Hematopoietic multipotent progenitor cell treated with erythropoietin and hydrocortisone succinate and interleukin-3 and kit ligand, for 8 days (in vitro differentiated cells): ENCODE measurements at regions not wholly inside any gene's neighbourhood (a gene's known extent, or its start where the extent isn't known, plus 50 kb on each side); places are given as distances from the start of the nearest gene placed in this dataset.

Source experiments
- DNase-seq: peaks from one replicate; pipeline ENCODE4 v3.0.0-alpha.2; 2015

DNA sequence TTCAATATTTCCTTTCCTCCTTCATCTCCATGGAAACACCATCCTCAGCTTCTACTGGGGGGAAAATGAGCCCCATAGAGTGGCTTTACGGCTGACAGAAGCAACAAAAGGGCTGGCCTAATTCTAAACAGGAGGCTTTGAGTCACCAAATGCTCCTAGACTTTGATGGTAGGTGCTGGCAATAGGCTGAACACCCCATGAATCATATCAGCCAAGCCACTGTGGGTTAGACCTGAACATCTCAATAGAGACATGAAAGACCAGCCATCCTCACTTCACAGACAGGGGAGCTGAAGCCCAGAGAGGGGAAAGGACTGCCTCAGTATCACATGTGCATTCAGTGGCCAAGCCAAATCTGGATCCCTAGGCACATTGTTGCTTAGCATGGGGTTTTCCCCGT lies 107.6 kb downstream of the AMER1 start:
- no peak for DNase-seq

DNA sequence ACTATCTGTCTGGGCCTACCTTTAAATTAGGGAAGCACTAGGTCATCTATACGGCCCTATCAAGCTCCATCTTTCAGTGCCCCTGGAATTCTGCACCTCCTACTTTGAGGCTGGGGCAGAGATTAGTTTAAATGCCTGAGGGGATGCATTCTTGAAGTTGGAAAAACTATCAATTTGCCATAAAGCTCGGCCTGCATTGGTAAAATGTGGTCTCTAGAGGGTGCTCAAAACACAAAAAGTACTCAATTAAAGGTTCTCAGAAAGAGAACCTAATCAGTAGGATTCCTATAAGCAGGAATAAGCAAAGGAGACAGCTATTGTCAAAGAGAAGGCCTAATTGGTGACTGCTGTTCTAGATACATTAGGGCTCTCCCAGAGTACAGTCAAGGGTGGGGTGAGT lies 111.7 kb downstream of the AMER1 start:
- DNase-seq: peak; percentile 1
